Astrocyte (in vitro differentiated cells and primary cell): ENCODE measurements at regions not wholly inside any gene's neighbourhood (a gene's known extent, or its start where the extent isn't known, plus 50 kb on each side); places are given as distances from the start of the nearest gene placed in this dataset.

Experiments used
- DNase-seq: peaks from one replicate; pipeline ENCODE4 v3.0.0-alpha.2; 2010; ENCODE audit warnings: low read depth
- FAIRE-seq: peaks from 2 replicates; lab custom pipeline; 2011; peaks lifted over from hg19 to GRCh38; lab: Jason Lieb, UNC
- H2AFZ ChIP-seq: 2 replicates; pipeline ENCODE4 v1.6.0; 2012; ENCODE audit warnings: low read depth, low read length, inconsistent platforms
- H3K27ac ChIP-seq: 2 replicates; pipeline ENCODE4 v1.5.1; 2011; ENCODE audit warnings: low read depth, low read length, inconsistent platforms
- H3K27me3 ChIP-seq: 2 replicates; pipeline ENCODE4 v1.6.0; 2011; ENCODE audit warnings: low read length, inconsistent platforms; ENCODE audit not compliant: insufficient read depth
- H3K36me3 ChIP-seq: 2 replicates; pipeline ENCODE4 v1.5.1; 2011; ENCODE audit warnings: low read length, inconsistent platforms; ENCODE audit not compliant: insufficient read depth
- H3K4me1 ChIP-seq: 2 replicates; pipeline ENCODE4 v1.5.1; 2011; ENCODE audit warnings: low read length, inconsistent platforms; ENCODE audit not compliant: insufficient read depth
- H3K4me2 ChIP-seq: 2 replicates; pipeline ENCODE4 v1.6.0; 2012; ENCODE audit warnings: low read length, inconsistent platforms
- H3K4me3 ChIP-seq: 2 replicates; pipeline ENCODE4 v1.5.1; 2011; ENCODE audit warnings: low read depth, mild to moderate bottlenecking, low read length, inconsistent platforms; ENCODE audit not compliant: insufficient read depth
- H3K79me2 ChIP-seq: 2 replicates; pipeline ENCODE4 v1.6.0; 2012; ENCODE audit warnings: mild to moderate bottlenecking, low read length, inconsistent platforms; ENCODE audit not compliant: insufficient read depth
- H3K9ac ChIP-seq: 2 replicates; pipeline ENCODE4 v1.6.0; 2012; ENCODE audit warnings: mild to moderate bottlenecking, low read length, inconsistent platforms
- H3K9me3 ChIP-seq: 2 replicates; pipeline ENCODE4 v1.5.1; 2012; ENCODE audit warnings: low read depth, mild to moderate bottlenecking, low read length, inconsistent platforms; ENCODE audit not compliant: insufficient read depth
- H4K20me1 ChIP-seq: 2 replicates; pipeline ENCODE4 v1.6.0; 2012; ENCODE audit warnings: low read length, inconsistent platforms; ENCODE audit not compliant: insufficient read depth
- H3K27ac Mint-ChIP-seq: one replicate; pipeline ENCODE4 v1.8.0; 2021; ENCODE audit warnings: mild to moderate bottlenecking, mixed read lengths; ENCODE audit not compliant: unreplicated experiment
- H3K27me3 Mint-ChIP-seq: one replicate; pipeline ENCODE4 v1.8.0; 2021; ENCODE audit warnings: low read depth, mixed read lengths; ENCODE audit not compliant: unreplicated experiment
- H3K36me3 Mint-ChIP-seq: one replicate; pipeline ENCODE4 v1.8.0; 2021; ENCODE audit warnings: low read depth, mixed read lengths; ENCODE audit not compliant: unreplicated experiment
- H3K4me1 Mint-ChIP-seq: one replicate; pipeline ENCODE4 v1.8.0; 2021; ENCODE audit warnings: low read depth, mixed read lengths; ENCODE audit not compliant: unreplicated experiment
- H3K4me3 Mint-ChIP-seq: one replicate; pipeline ENCODE4 v1.8.0; 2021; ENCODE audit warnings: mild to moderate bottlenecking, moderate library complexity, mixed read lengths; ENCODE audit not compliant: unreplicated experiment
- H3K9me3 Mint-ChIP-seq: one replicate; pipeline ENCODE4 v1.8.0; 2021; ENCODE audit warnings: mild to moderate bottlenecking, mixed read lengths; ENCODE audit not compliant: unreplicated experiment
- EZH2 ChIP-seq: IDR thresholded peaks from 2 replicates; pipeline ENCODE4 v1.6.1; 2012; ENCODE audit warnings: mild to moderate bottlenecking, low read length, inconsistent platforms; ENCODE audit not compliant: insufficient read depth
- TF ChIP-seq, protein P1 (sequence below): IDR thresholded peaks from 2 replicates; pipeline ENCODE4 v1.5.1; 2011; ENCODE audit warnings: low read depth, mild to moderate bottlenecking, inconsistent platforms, low read length, moderate library complexity; ENCODE audit not compliant: insufficient read depth

DNA sequence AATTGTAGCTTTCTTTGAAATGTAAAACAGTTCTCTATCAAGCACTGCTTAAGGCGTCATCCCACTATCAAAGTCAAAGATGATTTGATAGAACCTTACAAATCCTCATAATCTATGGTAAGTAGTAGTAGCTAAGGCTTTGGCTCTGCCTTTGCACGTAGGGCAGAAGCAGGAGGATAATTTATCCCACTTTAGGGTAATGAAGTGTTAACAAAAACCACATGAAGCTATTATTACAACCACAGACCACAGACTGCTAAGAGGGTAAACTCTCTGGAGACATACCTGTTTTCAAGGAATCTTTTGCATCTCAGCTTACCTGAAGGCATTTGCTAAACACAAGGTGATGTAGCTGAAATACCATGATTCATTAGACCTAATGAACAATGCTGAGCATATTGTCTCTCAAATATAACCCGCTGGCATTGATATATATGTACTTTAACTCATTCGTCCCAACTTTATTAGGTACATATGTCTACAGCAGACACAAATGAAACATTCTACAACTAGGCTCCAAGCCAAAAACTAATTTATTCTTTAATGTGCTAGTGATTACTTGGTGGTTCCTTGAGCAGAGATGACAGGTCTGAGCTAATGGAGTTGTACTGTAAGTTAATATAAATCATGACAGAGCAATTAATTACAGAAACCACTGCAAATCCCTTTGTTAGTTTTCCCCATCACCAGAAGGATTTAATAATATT is 368.8 kb downstream of the ETNK1 start:
- H3K9me3 ChIP-seq, result no peaks in the 10 kb centered on the region
- H3K4me3 Mint-ChIP-seq, result no peak overlapping the region
- no peaks in the 10 kb centered on the region for H3K36me3 ChIP-seq
- no peak overlapping the region for H3K4me3 ChIP-seq
- TF ChIP-seq, protein P1, sequence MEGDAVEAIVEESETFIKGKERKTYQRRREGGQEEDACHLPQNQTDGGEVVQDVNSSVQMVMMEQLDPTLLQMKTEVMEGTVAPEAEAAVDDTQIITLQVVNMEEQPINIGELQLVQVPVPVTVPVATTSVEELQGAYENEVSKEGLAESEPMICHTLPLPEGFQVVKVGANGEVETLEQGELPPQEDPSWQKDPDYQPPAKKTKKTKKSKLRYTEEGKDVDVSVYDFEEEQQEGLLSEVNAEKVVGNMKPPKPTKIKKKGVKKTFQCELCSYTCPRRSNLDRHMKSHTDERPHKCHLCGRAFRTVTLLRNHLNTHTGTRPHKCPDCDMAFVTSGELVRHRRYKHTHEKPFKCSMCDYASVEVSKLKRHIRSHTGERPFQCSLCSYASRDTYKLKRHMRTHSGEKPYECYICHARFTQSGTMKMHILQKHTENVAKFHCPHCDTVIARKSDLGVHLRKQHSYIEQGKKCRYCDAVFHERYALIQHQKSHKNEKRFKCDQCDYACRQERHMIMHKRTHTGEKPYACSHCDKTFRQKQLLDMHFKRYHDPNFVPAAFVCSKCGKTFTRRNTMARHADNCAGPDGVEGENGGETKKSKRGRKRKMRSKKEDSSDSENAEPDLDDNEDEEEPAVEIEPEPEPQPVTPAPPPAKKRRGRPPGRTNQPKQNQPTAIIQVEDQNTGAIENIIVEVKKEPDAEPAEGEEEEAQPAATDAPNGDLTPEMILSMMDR, result no peak
- no peak for TF ChIP-seq EZH2
- no peak overlapping the region for H3K4me2 ChIP-seq
- H3K27ac ChIP-seq, result no peak overlapping the region
- H2AFZ ChIP-seq, result no peak overlapping the region
- FAIRE-seq (no peak), DNase-seq (peak; percentile 68)
- H3K79me2 ChIP-seq, result no peaks in the 10 kb centered on the region
- H3K4me1 ChIP-seq, result no peaks in the 10 kb centered on the region
- peaks cover 2% of the 10 kb centered on the region for H3K36me3 Mint-ChIP-seq
- H3K27me3 Mint-ChIP-seq, result no peaks in the 10 kb centered on the region
- H3K27me3 ChIP-seq, result no peaks in the 10 kb centered on the region
- no peaks in the 10 kb centered on the region for H4K20me1 ChIP-seq
- no peak overlapping the region for H3K27ac Mint-ChIP-seq
- no peak overlapping the region for H3K9ac ChIP-seq
- no peaks in the 10 kb centered on the region for H3K4me1 Mint-ChIP-seq
- peaks cover 5% of the 10 kb centered on the region for H3K9me3 Mint-ChIP-seq

- no peaks in the 10 kb centered on the region for H3K36me3 ChIP-seq
Observed at GRCh38 chr12:22994316-22994675, 369.3 kb downstream of the ETNK1 start.

GRCh38 chr12:23001487-23001886 is 376.5 kb downstream of the ETNK1 start:
- TF ChIP-seq, protein P1, result no peak
- TF ChIP-seq EZH2, result no peak
- H3K79me2 ChIP-seq, result no peaks in the 10 kb centered on the region
- DNase-seq, result no peak
- H3K27me3 ChIP-seq, result no peaks in the 10 kb centered on the region
- no peak overlapping the region for H3K9ac ChIP-seq
- Mint-ChIP-seq H3K9me3 (peaks cover 5% of the 10 kb centered on the region), H3K4me3 (no peak overlapping the region), H3K4me1 (no peaks in the 10 kb centered on the region), H3K27me3 (no peaks in the 10 kb centered on the region), H3K36me3 (peaks cover 2% of the 10 kb centered on the region), H3K27ac (no peak overlapping the region)
- FAIRE-seq, result no peak
- H3K9me3 ChIP-seq, result peaks cover 3% of the 10 kb centered on the region
- H3K27ac ChIP-seq, result no peak overlapping the region
- no peaks in the 10 kb centered on the region for H4K20me1 ChIP-seq
- no peak overlapping the region for H2AFZ ChIP-seq
- no peaks in the 10 kb centered on the region for H3K4me1 ChIP-seq
- H3K4me2 ChIP-seq, result no peak overlapping the region
- H3K4me3 ChIP-seq, result no peak overlapping the region
- H3K36me3 ChIP-seq, result no peaks in the 10 kb centered on the region

More at GRCh38 chr12:22994316-22994675, 369.3 kb downstream of the ETNK1 start:
- Histone ChIP-seq H3K27ac (no peak overlapping the region), H3K9ac (no peak overlapping the region), H3K4me1 (no peaks in the 10 kb centered on the region), H3K4me2 (no peak overlapping the region), H2AFZ (no peak overlapping the region), H4K20me1 (no peaks in the 10 kb centered on the region), H3K9me3 (peaks cover 3% of the 10 kb centered on the region), H3K4me3 (no peak overlapping the region), H3K79me2 (no peaks in the 10 kb centered on the region), H3K27me3 (no peaks in the 10 kb centered on the region)
- no peak overlapping the region for H3K4me3 Mint-ChIP-seq
- no peak for DNase-seq
- peaks cover 2% of the 10 kb centered on the region for H3K36me3 Mint-ChIP-seq
- FAIRE-seq, result no peak
- H3K9me3 Mint-ChIP-seq, result peaks cover 5% of the 10 kb centered on the region
- TF ChIP-seq EZH2, result no peak
- TF ChIP-seq, protein P1, result no peak
- H3K27ac Mint-ChIP-seq, result no peak overlapping the region
- H3K27me3 Mint-ChIP-seq, result no peaks in the 10 kb centered on the region
- no peaks in the 10 kb centered on the region for H3K4me1 Mint-ChIP-seq
